ENCODE measurements at regions not wholly inside any gene's neighbourhood (a gene's known extent, or its start where the extent isn't known, plus 50 kb on each side); places are given as distances from the start of the nearest gene placed in this dataset.

GRCh38 chr4:46444318-46445000 is 54.5 kb upstream of the GABRA2 start:
- no TSS peak for BruUV-seq (replicated peaks)
- ATAC-seq (no peak), DNase-seq (ENCODE audit: extremely low read depth in 1 of 4, low spot score in 3 of 4) (no peak), FAIRE-seq (no peak)
- H3K27ac ChIP-seq (ENCODE audit: extremely low read depth, low read depth, low read length) = no peak overlapping the region
- ChIA-PET CTCF (ENCODE audit: low intra/inter-chr PET ratio) (no interaction called here), POLR2A (no interaction called here)
- H3K36me3 ChIP-seq (ENCODE audit: control insufficient read depth, insufficient read depth, low read length) = no peaks in the 10 kb centered on the region
- TF ChIP-seq EP400 (IDR thresholded peaks at IDR 0.05) (no peak), NCOA1 (IDR thresholded peaks at IDR 0.05; ENCODE audit: low read depth) (no peak), ZNF79 (CRISPR knock-in tag; IDR thresholded peaks at IDR 0.05; ENCODE audit: low read depth) (no peak), HINFP (tag; conservative IDR thresholded peaks at IDR 0.05; ENCODE audit: low read depth) (no peak), ATF2 (CRISPR knock-in tag; IDR thresholded peaks at IDR 0.05) (no peak), FOXK2 (conservative IDR thresholded peaks at IDR 0.05 in 1 of 2, IDR thresholded peaks at IDR 0.05 in 1 of 2; ENCODE audit: low read depth in 2 of 2) (no peak), ZNF696 (CRISPR knock-in tag; conservative IDR thresholded peaks at IDR 0.05) (no peak), BMI1 (IDR thresholded peaks at IDR 0.05; ENCODE audit: low read length) (no peak), MEIS2 (IDR thresholded peaks at IDR 0.05; ENCODE audit: partially characterized antibody) (no peak), GTF2A2 (tag; IDR thresholded peaks at IDR 0.05) (no peak), TRIM28 (IDR thresholded peaks at IDR 0.05) (no peak), ZSCAN32 (CRISPR knock-in tag; IDR thresholded peaks at IDR 0.05) (no peak), EHMT2 (IDR thresholded peaks at IDR 0.05) (no peak)
- no peaks in the 10 kb centered on the region for H4K20me1 ChIP-seq (replicated peaks; ENCODE audit: control insufficient read depth, insufficient read depth, low read length)
- H3K27me3 ChIP-seq (ENCODE audit: control insufficient read depth in 2 of 2, insufficient read depth in 2 of 2, low read length in 2 of 2) = no peaks in the 10 kb centered on the region
- no peaks in the 10 kb centered on the region for H3K4me1 ChIP-seq (replicated peaks in 1 of 2; ENCODE audit: control insufficient read depth in 2 of 2, insufficient read depth in 2 of 2, low read length in 2 of 2)
- no peak overlapping the region for H3K4me3 ChIP-seq
- no peak overlapping the region for H3K9ac ChIP-seq (ENCODE audit: insufficient read depth in 1 of 2, low read depth in 2 of 2, low read length in 2 of 2)
- 0% methylated on average over 5 of the region's 5 CpGs for WGBS (ENCODE audit: insufficient coverage, low coverage, missing lambda C conversion rate)
- H3K79me2 ChIP-seq (ENCODE audit: control insufficient read depth, insufficient read depth, low read length) = no peaks in the 10 kb centered on the region
- no peaks in the 10 kb centered on the region for H3K9me1 ChIP-seq (ENCODE audit: control insufficient read depth, insufficient read depth, low read length)
- intact Hi-C loops (cut with micrococcal nuclease) = no loop called here
- no peaks in the 10 kb centered on the region for H3K9me3 ChIP-seq (replicated peaks; ENCODE audit: control insufficient read depth, insufficient read depth, low read depth, low read length)
- H3K4me2 ChIP-seq (ENCODE audit: insufficient read depth, low read length) = no peak overlapping the region
- in situ Hi-C loops (cut with MboI) = no loop called here
- H2AFZ ChIP-seq (ENCODE audit: low read depth, low read length) = no peak overlapping the region
